ENCODE measurements at regions not wholly inside any gene's neighbourhood (a gene's known extent, or its start where the extent isn't known, plus 50 kb on each side); places are given as distances from the start of the nearest gene placed in this dataset.

DNA sequence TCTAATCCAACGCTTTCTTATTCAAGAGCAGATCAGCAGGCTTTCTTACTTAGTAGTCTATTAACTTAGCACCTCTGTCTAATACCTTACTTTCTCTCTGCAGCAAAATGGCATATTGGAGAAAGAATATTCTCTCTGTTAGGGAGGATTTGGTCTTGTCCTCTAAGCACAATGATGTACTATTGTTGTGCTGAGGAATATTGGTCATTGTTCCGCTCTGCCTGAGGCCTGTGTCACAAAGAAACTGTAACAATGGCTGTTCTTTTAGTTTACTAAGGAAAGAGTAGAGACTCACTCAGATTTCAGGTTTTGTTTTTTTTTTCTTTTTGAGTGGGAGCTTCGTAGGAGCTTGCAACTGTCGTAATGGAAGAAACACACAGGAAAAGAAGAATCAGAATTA, 1358.8 kb downstream of the LRFN5 start:
- no peaks in the 10 kb centered on the region for H3K27me3 ChIP-seq (replicated peaks)
- no peaks in the 10 kb centered on the region for H3K36me3 ChIP-seq (replicated peaks)
- no peak for DNase-seq
- H3K4me3 ChIP-seq (ENCODE audit: low read depth, low read length): no peak overlapping the region
- in situ Hi-C loops (cut with HindIII; ENCODE audit: low pct_ligation_motif_present, low sequenced_read_pairs): no loop called here
- H3K27ac ChIP-seq: no peak overlapping the region
- TF ChIP-seq CTCF (IDR thresholded peaks at IDR 0.05; ENCODE audit: low read depth, low read length, missing control alignments): no peak

GRCh38 chr14:42961509-42961908, 1354.8 kb downstream of the LRFN5 start:
- in situ Hi-C loops (cut with HindIII; ENCODE audit: low pct_ligation_motif_present, low sequenced_read_pairs): no loop called here
- no peaks in the 10 kb centered on the region for H3K36me3 ChIP-seq (replicated peaks)
- no peaks in the 10 kb centered on the region for H3K27me3 ChIP-seq (replicated peaks)
- H3K4me3 ChIP-seq (ENCODE audit: low read depth, low read length): no peak overlapping the region
- no peak for TF ChIP-seq CTCF (IDR thresholded peaks at IDR 0.05; ENCODE audit: low read depth, low read length, missing control alignments)
- no peak for DNase-seq
- H3K27ac ChIP-seq: no peak overlapping the region

- Histone ChIP-seq H3K27me3 (replicated peaks) (no peaks in the 10 kb centered on the region), H3K27ac (no peak overlapping the region), H3K36me3 (replicated peaks) (no peaks in the 10 kb centered on the region), H3K4me3 (ENCODE audit: low read depth, low read length) (no peak overlapping the region)
- TF ChIP-seq CTCF (IDR thresholded peaks at IDR 0.05; ENCODE audit: low read depth, low read length, missing control alignments): no peak
- no peak for DNase-seq
- in situ Hi-C loops (cut with HindIII; ENCODE audit: low pct_ligation_motif_present, low sequenced_read_pairs): no loop called here
These were observed 1343.7 kb downstream of the LRFN5 start for GRCh38 chr14:42950363-42950762.

- H3K36me3 ChIP-seq (replicated peaks): no peaks in the 10 kb centered on the region
- H3K27me3 ChIP-seq (replicated peaks): no peaks in the 10 kb centered on the region
- TF ChIP-seq CTCF (IDR thresholded peaks at IDR 0.05; ENCODE audit: low read depth, low read length, missing control alignments): no peak
- H3K4me3 ChIP-seq (ENCODE audit: low read depth, low read length): no peak overlapping the region
- in situ Hi-C loops (cut with HindIII; ENCODE audit: low pct_ligation_motif_present, low sequenced_read_pairs): no loop called here
- no peak for DNase-seq
- no peak overlapping the region for H3K27ac ChIP-seq
These were observed 1341.3 kb downstream of the LRFN5 start for GRCh38 chr14:42947991-42948390.

DNA sequence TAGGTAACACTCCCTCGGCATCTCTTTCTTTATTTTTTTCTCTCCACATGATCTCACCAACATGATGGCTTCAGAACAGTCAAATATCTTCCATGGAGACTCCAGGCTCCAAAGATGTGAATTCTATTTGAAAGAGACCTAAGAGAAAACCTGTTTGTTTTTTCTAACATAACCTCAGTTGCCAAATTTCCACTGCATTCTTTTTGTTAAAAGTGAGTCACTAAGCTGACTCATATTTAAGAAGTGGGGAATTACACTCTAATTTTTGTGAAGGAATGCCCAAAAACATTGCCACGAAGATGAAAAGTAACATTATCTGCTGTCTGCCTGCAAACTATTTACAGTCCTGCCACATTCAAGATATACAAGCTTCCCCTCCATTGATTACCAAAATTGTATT, 1337.6 kb downstream of the LRFN5 start:
- no peak overlapping the region for H3K27ac ChIP-seq
- H3K27me3 ChIP-seq (replicated peaks): no peaks in the 10 kb centered on the region
- TF ChIP-seq CTCF (IDR thresholded peaks at IDR 0.05; ENCODE audit: low read depth, low read length, missing control alignments): no peak
- DNase-seq: no peak
- H3K4me3 ChIP-seq (ENCODE audit: low read depth, low read length): no peak overlapping the region
- no peaks in the 10 kb centered on the region for H3K36me3 ChIP-seq (replicated peaks)
- in situ Hi-C loops (cut with HindIII; ENCODE audit: low pct_ligation_motif_present, low sequenced_read_pairs): no loop called here

DNA sequence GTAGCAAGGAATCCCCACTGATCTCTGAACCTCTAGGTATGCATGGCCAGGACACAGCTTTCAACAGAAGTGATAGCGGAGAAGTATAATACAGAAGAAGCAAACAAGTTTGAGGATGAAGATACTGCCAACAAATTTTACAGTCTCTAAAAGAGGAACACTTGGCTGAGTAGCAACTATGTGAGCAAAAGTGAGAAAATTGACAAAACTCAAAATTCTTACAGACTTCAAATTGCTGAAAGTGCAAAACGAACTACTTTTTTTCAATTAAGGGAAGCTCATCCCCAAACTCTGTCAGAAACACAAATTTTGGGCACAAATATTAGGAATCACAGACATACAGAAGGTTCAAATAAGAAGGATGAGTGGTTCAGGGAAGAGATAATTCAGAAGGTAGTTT, 1324.6 kb downstream of the LRFN5 start:
- Histone ChIP-seq H3K36me3 (replicated peaks) (no peaks in the 10 kb centered on the region), H3K4me3 (ENCODE audit: low read depth, low read length) (no peak overlapping the region), H3K27ac (no peak overlapping the region), H3K27me3 (replicated peaks) (no peaks in the 10 kb centered on the region)
- no peak for TF ChIP-seq CTCF (IDR thresholded peaks at IDR 0.05; ENCODE audit: low read depth, low read length, missing control alignments)
- DNase-seq: no peak
- in situ Hi-C loops (cut with HindIII; ENCODE audit: low pct_ligation_motif_present, low sequenced_read_pairs): no loop called here
